Spleen (tissue), 11 donors: ENCODE measurements at regions not wholly inside any gene's neighbourhood (a gene's known extent, or its start where the extent isn't known, plus 50 kb on each side); places are given as distances from the start of the nearest gene placed in this dataset.

Experiments
- DNase-seq: peaks from one replicate; pipeline ENCODE4 v3.0.0-alpha.2; 2020
- H3K27ac ChIP-seq, 8 donors: fragments of 200-600 bp; sonication (generic) in 7 of 8; 1 replicate in 4 of 8; 2 replicates in 4 of 8; pipeline versions ENCODE4 v1.5.0 to v1.8.0; 2016 to 2021; ENCODE audit warnings: inconsistent platforms in 4 of 8, mild to moderate bottlenecking in 4 of 8, moderate library complexity in 1 of 8
- H3K27me3 ChIP-seq, 7 donors: fragments of 200-600 bp; sonication (generic) in 6 of 7; replicated peaks in 1 of 7; 1 replicate in 4 of 7; 2 replicates in 3 of 7; pipeline versions ENCODE4 v1.5.0 to v1.8.0; 2016 to 2021; ENCODE audit warnings: inconsistent platforms in 3 of 7, mild to moderate bottlenecking in 1 of 7
- H3K36me3 ChIP-seq, 6 donors: fragments of 200-600 bp; sonication (generic) in 5 of 6; 1 replicate in 4 of 6; 2 replicates in 2 of 6; pipeline versions ENCODE4 v1.5.0 to v1.8.0; 2016 to 2021; ENCODE audit warnings: inconsistent platforms in 2 of 6
- H3K4me1 ChIP-seq, 6 donors: fragments of 200-600 bp; sonication (generic) in 5 of 6; 1 replicate in 3 of 6; 2 replicates in 3 of 6; pipeline versions ENCODE4 v1.5.0 to v1.8.0; 2016 to 2021; ENCODE audit warnings: inconsistent platforms in 3 of 6
- H3K4me3 ChIP-seq, 8 donors: fragments of 200-600 bp; sonication (generic) in 7 of 8; 1 replicate in 4 of 8; 2 replicates in 4 of 8; pipeline versions ENCODE4 v1.5.0 to v1.8.0; 2016 to 2021; ENCODE audit warnings: inconsistent platforms in 4 of 8, mild to moderate bottlenecking in 4 of 8, moderate library complexity in 2 of 8
- H3K9me3 ChIP-seq, 8 donors: fragments of 200-600 bp; sonication (generic) in 7 of 8; 1 replicate in 4 of 8; 2 replicates in 4 of 8; pipeline versions ENCODE4 v1.5.0 to v1.8.0; 2016 to 2021; ENCODE audit warnings: inconsistent platforms in 4 of 8
- POLR2A ChIP-seq, 3 donors: fragments of 450-650 bp; IDR thresholded peaks; one replicate each; pipeline ENCODE4 v1.5.1; 2017; ENCODE audit warnings: antibody characterized with exemption in 3 of 3, mild to moderate bottlenecking in 1 of 3
- POLR2AphosphoS5 ChIP-seq, 3 donors: sonication (generic); formaldehyde crosslinking; IDR thresholded peaks; one replicate each; pipeline ENCODE4 v1.5.1; 2017; ENCODE audit warnings: antibody characterized with exemption in 3 of 3
- WGBS, 5 donors: extraction: QIAGEN DNeasy Blood & Tissue Kit in 3 of 5; methylation state at CpG; one replicate each; pipeline versions ENCODE4 v1.1.5 to v1.1.7; 2013 to 2018; 5-methylcytosine and 5-hydroxymethylcytosine counted together
- intact Hi-C: fragments of 100-400 bp; cut with DNase I; formaldehyde crosslinking; loops from one replicate; pipeline ENCODE4 v1.15.0; 2023; ENCODE audit warnings: low total_unique reads
- TF ChIP-seq, protein P1 (sequence below), 11 experiments: fragments of 200-600 bp in 7 of 11; fragments of 450-650 bp in 4 of 11; sonication (generic) in 4 of 11; IDR thresholded peaks in 8 of 11; conservative IDR thresholded peaks in 3 of 11; 1 replicate in 7 of 11; 2 replicates in 4 of 11; pipeline versions ENCODE4 v1.4.0 to v1.8.0; 2016 to 2021; ENCODE audit warnings: antibody characterized with exemption in 11 of 11, inconsistent platforms in 4 of 11, mild to moderate bottlenecking in 1 of 11
- donor health status: healthy with polysubstance abuse.
- donor health status: DM: no; HTN: no; CAD: no; lungs with moderate emphysema.
- donor health status: DM: no; HTN: no; CAD: no.
- donor health status: Bipolar disorder and iron deficiency.
- donor health status: healthy.
- donor health status: DM: no; HTN: no; CAD: no.
- donor health status: DM: yes; HTN: yes; CAD: no.

DNA sequence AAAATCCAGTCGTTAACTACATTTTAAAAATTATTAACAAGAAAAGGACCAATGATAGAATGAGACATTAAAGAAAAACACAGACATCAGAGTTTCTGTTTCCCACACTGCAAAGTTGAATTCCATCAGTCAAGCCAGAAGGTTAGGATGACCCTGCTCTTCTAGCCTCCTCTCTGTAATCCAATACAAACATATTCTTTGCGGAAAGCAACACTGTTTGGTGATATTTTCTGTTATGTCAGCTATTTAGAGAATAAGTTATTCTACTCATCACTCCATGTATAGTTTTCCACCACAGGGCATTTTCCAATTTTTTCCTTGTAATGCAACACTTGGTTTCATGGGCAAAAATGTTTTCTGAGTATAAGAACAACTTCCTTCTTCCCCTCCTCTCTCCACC lies 152.3 kb downstream of the EVX1 start:
- DNase-seq: no peak
- intact Hi-C loops: no loop called here
- H3K36me3 ChIP-seq: no peaks in the 10 kb centered on the region
- no peak for TF ChIP-seq POLR2AphosphoS5 (IDR thresholded peaks at IDR 0.05)
- peaks cover 0 to 6% (median 4%) of the 10 kb centered on the region in 6 donors for H3K4me1 ChIP-seq
- peaks cover 0 to 5% (median 0%) of the 10 kb centered on the region in 7 donors for H3K27me3 ChIP-seq
- H3K4me3 ChIP-seq: no peak overlapping the region
- H3K9me3 ChIP-seq: peaks cover 0 to 7% (median 2%) of the 10 kb centered on the region in 8 donors
- H3K27ac ChIP-seq: no peak overlapping the region
- 91 to 98% (median 97%) methylated on average over 2 of the region's 2 CpGs for WGBS, 5 donors

GRCh38 chr7:27395626-27396025 lies 153.0 kb downstream of the EVX1 start:
- DNase-seq: no peak
- no peak for TF ChIP-seq POLR2AphosphoS5 (IDR thresholded peaks at IDR 0.05)
- no peak for TF ChIP-seq POLR2A (IDR thresholded peaks at IDR 0.05)
- TF ChIP-seq, protein P1, sequence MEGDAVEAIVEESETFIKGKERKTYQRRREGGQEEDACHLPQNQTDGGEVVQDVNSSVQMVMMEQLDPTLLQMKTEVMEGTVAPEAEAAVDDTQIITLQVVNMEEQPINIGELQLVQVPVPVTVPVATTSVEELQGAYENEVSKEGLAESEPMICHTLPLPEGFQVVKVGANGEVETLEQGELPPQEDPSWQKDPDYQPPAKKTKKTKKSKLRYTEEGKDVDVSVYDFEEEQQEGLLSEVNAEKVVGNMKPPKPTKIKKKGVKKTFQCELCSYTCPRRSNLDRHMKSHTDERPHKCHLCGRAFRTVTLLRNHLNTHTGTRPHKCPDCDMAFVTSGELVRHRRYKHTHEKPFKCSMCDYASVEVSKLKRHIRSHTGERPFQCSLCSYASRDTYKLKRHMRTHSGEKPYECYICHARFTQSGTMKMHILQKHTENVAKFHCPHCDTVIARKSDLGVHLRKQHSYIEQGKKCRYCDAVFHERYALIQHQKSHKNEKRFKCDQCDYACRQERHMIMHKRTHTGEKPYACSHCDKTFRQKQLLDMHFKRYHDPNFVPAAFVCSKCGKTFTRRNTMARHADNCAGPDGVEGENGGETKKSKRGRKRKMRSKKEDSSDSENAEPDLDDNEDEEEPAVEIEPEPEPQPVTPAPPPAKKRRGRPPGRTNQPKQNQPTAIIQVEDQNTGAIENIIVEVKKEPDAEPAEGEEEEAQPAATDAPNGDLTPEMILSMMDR (IDR thresholded peaks at IDR 0.05 in 8 of 11, conservative IDR thresholded peaks at IDR 0.05 in 3 of 11): no peak
- H3K4me3 ChIP-seq: no peak overlapping the region
- no peaks in the 10 kb centered on the region for H3K36me3 ChIP-seq
- peaks cover 0 to 13% (median 8%) of the 10 kb centered on the region in 6 donors for H3K4me1 ChIP-seq
- WGBS, 5 donors: 77 to 90% (median 89%) methylated on average over 3 of the region's 3 CpGs
- intact Hi-C loops: no loop called here
- H3K27me3 ChIP-seq: no peaks in the 10 kb centered on the region
- H3K9me3 ChIP-seq: peaks cover 0 to 7% (median 2%) of the 10 kb centered on the region in 8 donors
- no peak overlapping the region for H3K27ac ChIP-seq

DNA sequence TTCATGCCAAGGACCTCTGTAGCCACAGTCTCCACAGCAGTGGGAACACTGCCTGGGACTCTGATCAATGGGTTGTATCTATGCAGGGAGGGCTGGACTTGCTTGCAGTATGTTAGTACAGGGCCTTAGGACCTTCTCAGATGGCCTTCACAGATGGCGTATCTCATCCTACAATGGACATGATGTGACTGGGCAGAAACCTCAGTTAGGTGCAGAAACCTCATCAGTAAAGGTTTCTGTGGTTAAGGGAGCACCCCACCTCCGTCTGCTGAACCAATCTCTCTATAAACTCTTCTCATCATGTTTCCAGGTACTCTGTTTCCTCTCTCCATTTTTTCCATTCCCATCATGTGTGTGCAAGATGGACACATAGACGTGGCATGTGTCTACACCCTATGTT lies 154.9 kb downstream of the EVX1 start:
- Histone ChIP-seq H3K27me3 (no peaks in the 10 kb centered on the region), H3K4me1 (peaks cover 0 to 13% (median 8%) of the 10 kb centered on the region in 6 donors), H3K4me3 (no peak overlapping the region), H3K27ac (no peak overlapping the region), H3K36me3 (no peaks in the 10 kb centered on the region), H3K9me3 (peaks cover 0 to 7% (median 2%) of the 10 kb centered on the region in 8 donors)
- TF ChIP-seq POLR2A (IDR thresholded peaks at IDR 0.05): no peak
- intact Hi-C loops: no loop called here
- no peak for DNase-seq
- WGBS, 5 donors: 81 to 95% (median 85%) methylated on average over 3 of the region's 3 CpGs

GRCh38 chr7:27398851-27399250 lies 156.2 kb downstream of the EVX1 start:
- Histone ChIP-seq H3K9me3 (peaks cover 0 to 1% (median 0%) of the 10 kb centered on the region in 8 donors), H3K4me1 (peaks cover 0 to 13% (median 8%) of the 10 kb centered on the region in 6 donors), H3K27ac (no peak overlapping the region), H3K36me3 (no peaks in the 10 kb centered on the region), H3K27me3 (no peaks in the 10 kb centered on the region), H3K4me3 (no peak overlapping the region)
- intact Hi-C loops: no loop called here
- TF ChIP-seq, protein P1 (IDR thresholded peaks at IDR 0.05 in 8 of 11, conservative IDR thresholded peaks at IDR 0.05 in 3 of 11): no peak
- TF ChIP-seq POLR2AphosphoS5 (IDR thresholded peaks at IDR 0.05) (no peak), POLR2A (IDR thresholded peaks at IDR 0.05) (no peak)
- no peak for DNase-seq
- WGBS, 5 donors: 68 to 87% (median 73%) methylated on average over 3 of the region's 3 CpGs

GRCh38 chr7:27399791-27400567 lies 157.4 kb downstream of the EVX1 start:
- H3K9me3 ChIP-seq: no peaks in the 10 kb centered on the region
- intact Hi-C loops: no loop called here
- H3K27ac ChIP-seq: no peak overlapping the region
- no peak for DNase-seq
- peaks cover 0 to 13% (median 8%) of the 10 kb centered on the region in 6 donors for H3K4me1 ChIP-seq
- no peaks in the 10 kb centered on the region for H3K27me3 ChIP-seq
- 24 to 48% (median 27%) methylated on average over 11 of the region's 11 CpGs for WGBS, 5 donors
- TF ChIP-seq POLR2A (IDR thresholded peaks at IDR 0.05) (no peak), POLR2AphosphoS5 (IDR thresholded peaks at IDR 0.05) (no peak)
- TF ChIP-seq, protein P1 (IDR thresholded peaks at IDR 0.05 in 8 of 11, conservative IDR thresholded peaks at IDR 0.05 in 3 of 11): no peak
- no peak overlapping the region for H3K4me3 ChIP-seq
- H3K36me3 ChIP-seq: no peaks in the 10 kb centered on the region
